Cardiac muscle cell (in vitro differentiated cells and primary cell): ENCODE measurements at regions not wholly inside any gene's neighbourhood (a gene's known extent, or its start where the extent isn't known, plus 50 kb on each side); places are given as distances from the start of the nearest gene placed in this dataset.

Experiments used
- DNase-seq, 2 donors: peaks; one replicate each; pipeline versions ENCODE4 v3.0.0 to v3.0.0-alpha.2; 2010 to 2017; ENCODE audit warnings: low read depth in 1 of 2, low spot score in 1 of 2
- H3K27ac ChIP-seq: fragments of 200-600 bp; sonication (generic); 2 replicates; pipeline ENCODE4 v1.5.1; 2016
- H3K27me3 ChIP-seq: fragments of 200-600 bp; sonication (generic); 2 replicates; pipeline ENCODE4 v1.6.0; 2016; ENCODE audit warnings: control low read depth
- H3K36me3 ChIP-seq: fragments of 200-600 bp; sonication (generic); 2 replicates; pipeline ENCODE4 v1.5.1; 2016; ENCODE audit warnings: control low read depth
- H3K4me1 ChIP-seq: fragments of 200-600 bp; sonication (generic); 2 replicates; pipeline ENCODE4 v1.8.1; 2017; ENCODE audit warnings: low read depth, mild to moderate bottlenecking, mixed run types
- H3K4me3 ChIP-seq: fragments of 200-600 bp; sonication (generic); 2 replicates; pipeline ENCODE4 v1.5.1; 2016; ENCODE audit warnings: mild to moderate bottlenecking
- H3K9me3 ChIP-seq: fragments of 200-600 bp; sonication (generic); 2 replicates; pipeline ENCODE4 v1.5.1; 2017; ENCODE audit warnings: low read depth, mild to moderate bottlenecking, control low read depth
- CTCF ChIP-seq: IDR thresholded peaks from 2 replicates; pipeline ENCODE4 v1.5.1; 2012; ENCODE audit warnings: low read depth, mild to moderate bottlenecking, low read length

GRCh38 chr17:11109106-11109505, 131.9 kb upstream of the SHISA6 start:
- Histone ChIP-seq H3K27ac (no peak overlapping the region), H3K9me3 (no peaks in the 10 kb centered on the region), H3K36me3 (no peaks in the 10 kb centered on the region), H3K4me3 (no peak overlapping the region), H3K4me1 (no peaks in the 10 kb centered on the region), H3K27me3 (peaks cover 18% of the 10 kb centered on the region)
- DNase-seq = peak in 1 of 2 donors; percentile 9
- no peak for TF ChIP-seq CTCF

GRCh38 chr17:11105141-11105540, 135.9 kb upstream of the SHISA6 start:
- H3K4me1 ChIP-seq = no peaks in the 10 kb centered on the region
- H3K27ac ChIP-seq = no peak overlapping the region
- peaks cover 18% of the 10 kb centered on the region for H3K27me3 ChIP-seq
- no peaks in the 10 kb centered on the region for H3K9me3 ChIP-seq
- no peak overlapping the region for H3K4me3 ChIP-seq
- no peak for TF ChIP-seq CTCF
- H3K36me3 ChIP-seq = no peaks in the 10 kb centered on the region
- DNase-seq = no peak

GRCh38 chr17:11097121-11097520, 143.9 kb upstream of the SHISA6 start:
- Histone ChIP-seq H3K27me3 (peaks cover 7% of the 10 kb centered on the region), H3K36me3 (no peaks in the 10 kb centered on the region), H3K9me3 (no peaks in the 10 kb centered on the region), H3K4me3 (no peak overlapping the region), H3K27ac (no peak overlapping the region), H3K4me1 (peaks cover 4% of the 10 kb centered on the region)
- peak in 1 of 2 donors; percentile 6 for DNase-seq
- TF ChIP-seq CTCF = no peak

GRCh38 chr17:11094331-11094730, 146.7 kb upstream of the SHISA6 start:
- no peaks in the 10 kb centered on the region for H3K36me3 ChIP-seq
- H3K27ac ChIP-seq = no peak overlapping the region
- H3K4me1 ChIP-seq = peaks cover 4% of the 10 kb centered on the region
- no peak for TF ChIP-seq CTCF
- H3K4me3 ChIP-seq = no peak overlapping the region
- H3K27me3 ChIP-seq = peaks cover 17% of the 10 kb centered on the region
- no peaks in the 10 kb centered on the region for H3K9me3 ChIP-seq
- no peak for DNase-seq

GRCh38 chr17:11086646-11087340, 154.2 kb upstream of the SHISA6 start:
- TF ChIP-seq CTCF = no peak
- Histone ChIP-seq H3K4me3 (no peak overlapping the region), H3K9me3 (no peaks in the 10 kb centered on the region), H3K4me1 (peaks cover 7% of the 10 kb centered on the region), H3K36me3 (no peaks in the 10 kb centered on the region), H3K27me3 (peaks cover 43% of the 10 kb centered on the region), H3K27ac (no peak overlapping the region)
- no peak for DNase-seq

- peak in 1 of 2 donors; percentile 23 for DNase-seq
- no peaks in the 10 kb centered on the region for H3K9me3 ChIP-seq
- TF ChIP-seq CTCF = no peak
- H3K27me3 ChIP-seq = peaks cover 35% of the 10 kb centered on the region
- H3K4me1 ChIP-seq = peaks cover 7% of the 10 kb centered on the region
- no peak overlapping the region for H3K4me3 ChIP-seq
- no peak overlapping the region for H3K27ac ChIP-seq
- H3K36me3 ChIP-seq = no peaks in the 10 kb centered on the region
Measured at GRCh38 chr17:11082559-11082958, 158.5 kb upstream of the SHISA6 start.
